ENCODE measurements at regions not wholly inside any gene's neighbourhood (a gene's known extent, or its start where the extent isn't known, plus 50 kb on each side); places are given as distances from the start of the nearest gene placed in this dataset.

DNA sequence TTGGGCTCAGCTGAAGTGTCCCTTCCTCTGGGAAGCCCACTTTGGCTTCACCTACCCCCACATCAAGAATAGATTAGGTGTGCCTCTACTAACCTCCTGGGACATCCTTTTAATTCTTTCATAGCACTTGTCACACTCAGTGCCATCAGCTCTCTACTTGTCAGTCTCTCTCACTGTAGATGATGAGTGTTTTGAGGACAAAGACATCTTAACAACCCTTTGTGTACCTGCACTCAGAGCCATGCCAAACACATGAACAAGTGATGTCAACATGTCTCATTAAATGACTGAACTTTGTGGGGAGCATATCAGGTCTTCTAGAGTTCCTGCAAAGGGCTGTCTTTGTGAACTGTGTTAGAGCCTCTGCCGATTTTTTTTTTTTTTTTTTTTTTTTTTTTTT lies 87.0 kb upstream of the AMOTL1 start:
- TF ChIP-seq, protein P1, sequence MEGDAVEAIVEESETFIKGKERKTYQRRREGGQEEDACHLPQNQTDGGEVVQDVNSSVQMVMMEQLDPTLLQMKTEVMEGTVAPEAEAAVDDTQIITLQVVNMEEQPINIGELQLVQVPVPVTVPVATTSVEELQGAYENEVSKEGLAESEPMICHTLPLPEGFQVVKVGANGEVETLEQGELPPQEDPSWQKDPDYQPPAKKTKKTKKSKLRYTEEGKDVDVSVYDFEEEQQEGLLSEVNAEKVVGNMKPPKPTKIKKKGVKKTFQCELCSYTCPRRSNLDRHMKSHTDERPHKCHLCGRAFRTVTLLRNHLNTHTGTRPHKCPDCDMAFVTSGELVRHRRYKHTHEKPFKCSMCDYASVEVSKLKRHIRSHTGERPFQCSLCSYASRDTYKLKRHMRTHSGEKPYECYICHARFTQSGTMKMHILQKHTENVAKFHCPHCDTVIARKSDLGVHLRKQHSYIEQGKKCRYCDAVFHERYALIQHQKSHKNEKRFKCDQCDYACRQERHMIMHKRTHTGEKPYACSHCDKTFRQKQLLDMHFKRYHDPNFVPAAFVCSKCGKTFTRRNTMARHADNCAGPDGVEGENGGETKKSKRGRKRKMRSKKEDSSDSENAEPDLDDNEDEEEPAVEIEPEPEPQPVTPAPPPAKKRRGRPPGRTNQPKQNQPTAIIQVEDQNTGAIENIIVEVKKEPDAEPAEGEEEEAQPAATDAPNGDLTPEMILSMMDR (IDR thresholded peaks at IDR 0.05) = no peak
- TF ChIP-seq POLR2A (IDR thresholded peaks at IDR 0.05) = no peak
